ENCODE measurements at regions not wholly inside any gene's neighbourhood (a gene's known extent, or its start where the extent isn't known, plus 50 kb on each side); places are given as distances from the start of the nearest gene placed in this dataset.

DNA sequence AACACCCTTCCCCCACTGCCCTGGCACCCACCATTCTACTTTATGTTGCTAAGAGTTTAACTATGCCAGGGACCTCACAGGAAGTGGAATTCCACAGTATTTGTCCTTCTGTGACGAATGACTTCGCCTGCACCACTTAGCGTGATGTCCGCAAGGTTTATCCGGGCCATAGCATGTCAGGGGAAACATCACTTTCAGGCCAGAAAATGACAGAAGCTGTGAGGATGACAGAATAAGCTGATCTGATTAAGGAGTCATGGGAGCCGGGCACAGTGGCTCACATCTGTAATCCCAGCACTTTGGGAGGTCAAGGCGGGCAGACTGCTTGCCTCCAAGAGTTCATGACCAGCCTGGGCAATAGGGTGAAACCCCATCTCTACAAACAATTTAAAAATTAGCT, 248.8 kb downstream of the EIPR1 start:
- peaks cover 6% of the 10 kb centered on the region for H3K4me1 Mint-ChIP-seq
- TF ChIP-seq, protein P1, sequence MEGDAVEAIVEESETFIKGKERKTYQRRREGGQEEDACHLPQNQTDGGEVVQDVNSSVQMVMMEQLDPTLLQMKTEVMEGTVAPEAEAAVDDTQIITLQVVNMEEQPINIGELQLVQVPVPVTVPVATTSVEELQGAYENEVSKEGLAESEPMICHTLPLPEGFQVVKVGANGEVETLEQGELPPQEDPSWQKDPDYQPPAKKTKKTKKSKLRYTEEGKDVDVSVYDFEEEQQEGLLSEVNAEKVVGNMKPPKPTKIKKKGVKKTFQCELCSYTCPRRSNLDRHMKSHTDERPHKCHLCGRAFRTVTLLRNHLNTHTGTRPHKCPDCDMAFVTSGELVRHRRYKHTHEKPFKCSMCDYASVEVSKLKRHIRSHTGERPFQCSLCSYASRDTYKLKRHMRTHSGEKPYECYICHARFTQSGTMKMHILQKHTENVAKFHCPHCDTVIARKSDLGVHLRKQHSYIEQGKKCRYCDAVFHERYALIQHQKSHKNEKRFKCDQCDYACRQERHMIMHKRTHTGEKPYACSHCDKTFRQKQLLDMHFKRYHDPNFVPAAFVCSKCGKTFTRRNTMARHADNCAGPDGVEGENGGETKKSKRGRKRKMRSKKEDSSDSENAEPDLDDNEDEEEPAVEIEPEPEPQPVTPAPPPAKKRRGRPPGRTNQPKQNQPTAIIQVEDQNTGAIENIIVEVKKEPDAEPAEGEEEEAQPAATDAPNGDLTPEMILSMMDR (IDR thresholded peaks at IDR 0.05) = no peak
- CTCF ChIA-PET = no interaction called here
- DNase-seq (no peak), ATAC-seq (ENCODE audit: low read depth) (no peak)
- H3K27ac Mint-ChIP-seq = no peak overlapping the region
- H3K4me3 Mint-ChIP-seq = no peak overlapping the region
- H3K9me3 Mint-ChIP-seq = peaks cover 2% of the 10 kb centered on the region
- H3K36me3 Mint-ChIP-seq (ENCODE audit: low read depth) = no peaks in the 10 kb centered on the region
- H3K27me3 Mint-ChIP-seq = peaks cover 2% of the 10 kb centered on the region
- POLR2A ChIA-PET = no interaction called here
- intact Hi-C loops (cut with micrococcal nuclease) = no loop called here

GRCh38 chr2:3127710-3128109, 249.9 kb downstream of the EIPR1 start:
- Mint-ChIP-seq H3K4me3 (no peak overlapping the region), H3K9me3 (no peaks in the 10 kb centered on the region), H3K27me3 (peaks cover 2% of the 10 kb centered on the region), H3K27ac (no peak overlapping the region), H3K4me1 (peaks cover 6% of the 10 kb centered on the region), H3K36me3 (ENCODE audit: low read depth) (no peaks in the 10 kb centered on the region)
- intact Hi-C loops (cut with micrococcal nuclease) = no loop called here
- no peak for DNase-seq
- no peak for ATAC-seq (ENCODE audit: low read depth)
- CTCF ChIA-PET = no interaction called here
- POLR2A ChIA-PET = no interaction called here
- TF ChIP-seq, protein P1 (IDR thresholded peaks at IDR 0.05) = no peak

- H3K4me1 Mint-ChIP-seq = peaks cover 6% of the 10 kb centered on the region
- ChIA-PET POLR2A (interaction anchor here (0.6 kb wide), 1 partner anchor 116 kb away, joined by 3 read pairs; no protein-coding TSS in a partner anchor), CTCF (no interaction called here)
- no peaks in the 10 kb centered on the region for H3K36me3 Mint-ChIP-seq (ENCODE audit: low read depth)
- no peaks in the 10 kb centered on the region for H3K9me3 Mint-ChIP-seq
- no peak for ATAC-seq (ENCODE audit: low read depth)
- TF ChIP-seq, protein P1 (IDR thresholded peaks at IDR 0.05) = no peak
- no peak overlapping the region for H3K4me3 Mint-ChIP-seq
- no peak for DNase-seq
- intact Hi-C loops (cut with micrococcal nuclease) = no loop called here
- no peak overlapping the region for H3K27ac Mint-ChIP-seq
- peaks cover 2% of the 10 kb centered on the region for H3K27me3 Mint-ChIP-seq
Measured at GRCh38 chr2:3126911-3127621, 250.6 kb downstream of the EIPR1 start.

- peaks cover 6% of the 10 kb centered on the region for H3K4me1 Mint-ChIP-seq
- intact Hi-C loops (cut with micrococcal nuclease) = no loop called here
- H3K27me3 Mint-ChIP-seq = peaks cover 2% of the 10 kb centered on the region
- CTCF ChIA-PET = no interaction called here
- no peak overlapping the region for H3K27ac Mint-ChIP-seq
- TF ChIP-seq, protein P1 (IDR thresholded peaks at IDR 0.05) = no peak
- no peak for DNase-seq
- ATAC-seq (ENCODE audit: low read depth) = no peak
- POLR2A ChIA-PET = no interaction called here
- no peak overlapping the region for H3K4me3 Mint-ChIP-seq
- H3K36me3 Mint-ChIP-seq (ENCODE audit: low read depth) = no peaks in the 10 kb centered on the region
- H3K9me3 Mint-ChIP-seq = no peaks in the 10 kb centered on the region
Measured at GRCh38 chr2:3126171-3126910, 251.3 kb downstream of the EIPR1 start.

- H3K9me3 Mint-ChIP-seq = no peaks in the 10 kb centered on the region
- CTCF ChIA-PET = no interaction called here
- intact Hi-C loops (cut with micrococcal nuclease) = no loop called here
- H3K36me3 Mint-ChIP-seq (ENCODE audit: low read depth) = no peaks in the 10 kb centered on the region
- TF ChIP-seq, protein P1 (IDR thresholded peaks at IDR 0.05) = no peak
- H3K27me3 Mint-ChIP-seq = peaks cover 2% of the 10 kb centered on the region
- POLR2A ChIA-PET = no interaction called here
- no peak for DNase-seq
- peaks cover 6% of the 10 kb centered on the region for H3K4me1 Mint-ChIP-seq
- no peak overlapping the region for H3K27ac Mint-ChIP-seq
- no peak for ATAC-seq (ENCODE audit: low read depth)
- no peak overlapping the region for H3K4me3 Mint-ChIP-seq
Measured at GRCh38 chr2:3125761-3126130, 251.9 kb downstream of the EIPR1 start.
